Pancreas (tissue), 10 donors: ENCODE measurements at regions not wholly inside any gene's neighbourhood (a gene's known extent, or its start where the extent isn't known, plus 50 kb on each side); places are given as distances from the start of the nearest gene placed in this dataset.

Source experiments
- ATAC-seq, 4 donors: fragments of 200-7000 bp; cut with Tn5 transposase; one replicate each; pipeline versions ENCODE4 v1.8.0 to v1.9.1; 2020; ENCODE audit warnings: mild to moderate bottlenecking in 4 of 4, moderate library complexity in 4 of 4
- DNase-seq, 6 donors: peaks; one replicate each; pipeline ENCODE4 v3.0.0-alpha.2; 2020
- FAIRE-seq: peaks from 2 replicates; lab custom pipeline; 2012; peaks lifted over from hg19 to GRCh38; lab: Jason Lieb, UNC
- H3K27ac ChIP-seq, 4 donors: fragments of 200-600 bp; sonication (generic); 1 replicate in 3 of 4; 2 replicates in 1 of 4; pipeline versions ENCODE4 v1.5.0 to v1.8.0; 2020
- H3K27me3 ChIP-seq, 4 donors: fragments of 200-600 bp; one replicate each; pipeline ENCODE4 v1.8.0; 2021
- H3K36me3 ChIP-seq, 3 donors: fragments of 200-600 bp; sonication (generic) in 1 of 3; one replicate each; pipeline versions ENCODE4 v1.5.0 to v1.8.0; 2020 to 2021
- H3K4me1 ChIP-seq, 3 donors: fragments of 200-600 bp; one replicate each; pipeline ENCODE4 v1.8.0; 2021
- H3K4me3 ChIP-seq, 4 donors: fragments of 200-600 bp; sonication (generic) in 2 of 4; one replicate each; pipeline versions ENCODE4 v1.5.0 to v1.8.0; 2020 to 2021
- H3K9me3 ChIP-seq, 4 donors: fragments of 200-600 bp; one replicate each; pipeline ENCODE4 v1.8.0; 2021
- WGBS, 2 donors: extraction: QIAGEN DNeasy Blood & Tissue Kit; methylation state at CpG; one replicate each; pipeline ENCODE4 v1.1.7; 2013; 5-methylcytosine and 5-hydroxymethylcytosine counted together
- intact Hi-C, 3 donors: fragments of 100-400 bp; cut with DNase I; formaldehyde crosslinking; loops; one replicate each; pipeline versions ENCODE4 v1.11.1 to v1.14.2; 2022
- TF ChIP-seq, protein P1 (sequence below), 4 donors: fragments of 200-600 bp; sonication (generic) in 3 of 4; IDR thresholded peaks; one replicate each; pipeline versions ENCODE4 v1.5.0 to v1.8.0; 2021; ENCODE audit warnings: antibody characterized with exemption in 4 of 4
- donor health status: healthy with polysubstance abuse.
- donor health status: DM: no; HTN: no; CAD: no; lungs with moderate emphysema.
- donor health status: DM: no; HTN: no; CAD: no.
- donor health status: control.
- donor health status: control.
- donor health status: Bipolar disorder and iron deficiency.
- donor health status: DM: yes; HTN: yes; CAD: no.
- donor health status: DM: no; HTN: no; CAD: no.
- donor health status: DM: no; HTN: no; CAD: no.
- donor health status: DM: yes; HTN: yes; CAD: no.

GRCh38 chr22:25489947-25490346 is 74.5 kb upstream of the GRK3 start:
- DNase-seq (no peak), ATAC-seq (no peak), FAIRE-seq (no peak)
- intact Hi-C loops, result no loop called here
- Histone ChIP-seq H3K27me3 (no peaks in the 10 kb centered on the region), H3K9me3 (no peaks in the 10 kb centered on the region), H3K4me1 (peaks cover 0 to 4% (median 0%) of the 10 kb centered on the region in 3 donors), H3K27ac (peak overlapping the region in 1 of 4 donors; percentile 23), H3K36me3 (no peaks in the 10 kb centered on the region), H3K4me3 (no peak overlapping the region)
- TF ChIP-seq, protein P1, sequence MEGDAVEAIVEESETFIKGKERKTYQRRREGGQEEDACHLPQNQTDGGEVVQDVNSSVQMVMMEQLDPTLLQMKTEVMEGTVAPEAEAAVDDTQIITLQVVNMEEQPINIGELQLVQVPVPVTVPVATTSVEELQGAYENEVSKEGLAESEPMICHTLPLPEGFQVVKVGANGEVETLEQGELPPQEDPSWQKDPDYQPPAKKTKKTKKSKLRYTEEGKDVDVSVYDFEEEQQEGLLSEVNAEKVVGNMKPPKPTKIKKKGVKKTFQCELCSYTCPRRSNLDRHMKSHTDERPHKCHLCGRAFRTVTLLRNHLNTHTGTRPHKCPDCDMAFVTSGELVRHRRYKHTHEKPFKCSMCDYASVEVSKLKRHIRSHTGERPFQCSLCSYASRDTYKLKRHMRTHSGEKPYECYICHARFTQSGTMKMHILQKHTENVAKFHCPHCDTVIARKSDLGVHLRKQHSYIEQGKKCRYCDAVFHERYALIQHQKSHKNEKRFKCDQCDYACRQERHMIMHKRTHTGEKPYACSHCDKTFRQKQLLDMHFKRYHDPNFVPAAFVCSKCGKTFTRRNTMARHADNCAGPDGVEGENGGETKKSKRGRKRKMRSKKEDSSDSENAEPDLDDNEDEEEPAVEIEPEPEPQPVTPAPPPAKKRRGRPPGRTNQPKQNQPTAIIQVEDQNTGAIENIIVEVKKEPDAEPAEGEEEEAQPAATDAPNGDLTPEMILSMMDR (IDR thresholded peaks at IDR 0.05), result no peak
- 84 to 89% methylated on average over 1 of the region's 1 CpG for WGBS, 2 donors

DNA sequence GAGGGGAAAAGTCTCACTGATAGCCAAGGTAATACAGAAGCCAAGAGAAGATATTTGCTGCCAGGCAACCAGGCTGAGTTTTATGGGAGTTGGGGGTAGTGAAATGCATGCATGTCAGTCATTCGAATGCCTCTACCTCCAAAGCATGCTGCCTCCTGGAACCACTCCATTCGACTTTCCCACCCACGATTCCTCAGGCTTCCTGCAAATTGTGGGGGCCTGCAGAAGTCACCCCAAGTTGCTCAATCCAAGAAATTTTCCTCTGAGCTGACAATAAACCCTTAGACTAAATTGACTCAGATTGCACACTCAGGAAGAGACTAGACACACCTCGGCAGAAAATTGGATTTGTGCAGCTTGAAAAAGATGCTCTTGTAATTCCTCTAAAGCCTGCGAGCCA is 73.6 kb upstream of the GRK3 start:
- 76 to 77% methylated on average over 5 of the region's 5 CpGs for WGBS, 2 donors

DNA sequence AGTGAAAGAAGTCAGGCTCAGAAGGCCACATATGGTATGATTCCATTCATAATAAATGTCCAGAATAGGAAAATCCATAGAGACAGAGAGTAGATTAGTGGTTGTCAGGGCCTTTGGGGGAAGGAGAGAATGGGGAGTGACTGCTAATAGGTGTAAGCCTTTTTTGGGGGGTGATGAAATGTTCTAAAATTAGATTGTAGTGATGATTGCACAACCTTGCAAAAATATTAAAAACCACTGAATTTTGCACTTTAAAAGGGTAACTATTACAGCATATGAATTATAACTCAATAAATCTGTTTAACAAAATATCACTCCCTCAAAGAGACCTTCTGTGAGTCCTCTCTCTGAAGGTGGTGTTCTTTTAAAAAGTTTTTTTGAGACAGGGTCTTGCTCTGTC is 72.3 kb upstream of the GRK3 start:
- H3K27me3 ChIP-seq, result no peaks in the 10 kb centered on the region
- TF ChIP-seq, protein P1 (IDR thresholded peaks at IDR 0.05), result no peak
- ATAC-seq, result no peak
- no peak overlapping the region for H3K4me3 ChIP-seq
- peak overlapping the region in 1 of 4 donors; percentile 4 for H3K27ac ChIP-seq
- no peak for FAIRE-seq
- intact Hi-C loops, result no loop called here
- no peak for DNase-seq
- peaks cover 0 to 4% (median 0%) of the 10 kb centered on the region in 3 donors for H3K4me1 ChIP-seq
- H3K36me3 ChIP-seq, result no peaks in the 10 kb centered on the region
- H3K9me3 ChIP-seq, result no peaks in the 10 kb centered on the region

More for the DNA sequence above, 73.6 kb upstream of the GRK3 start:
- no peak overlapping the region for H3K27ac ChIP-seq
- intact Hi-C loops, result no loop called here
- ATAC-seq (no peak), FAIRE-seq (no peak), DNase-seq (no peak)
- no peak overlapping the region for H3K4me3 ChIP-seq
- H3K4me1 ChIP-seq, result peaks cover 0 to 4% (median 0%) of the 10 kb centered on the region in 3 donors
- no peaks in the 10 kb centered on the region for H3K36me3 ChIP-seq
- TF ChIP-seq, protein P1 (IDR thresholded peaks at IDR 0.05), result no peak
- no peaks in the 10 kb centered on the region for H3K27me3 ChIP-seq
- no peaks in the 10 kb centered on the region for H3K9me3 ChIP-seq

DNA sequence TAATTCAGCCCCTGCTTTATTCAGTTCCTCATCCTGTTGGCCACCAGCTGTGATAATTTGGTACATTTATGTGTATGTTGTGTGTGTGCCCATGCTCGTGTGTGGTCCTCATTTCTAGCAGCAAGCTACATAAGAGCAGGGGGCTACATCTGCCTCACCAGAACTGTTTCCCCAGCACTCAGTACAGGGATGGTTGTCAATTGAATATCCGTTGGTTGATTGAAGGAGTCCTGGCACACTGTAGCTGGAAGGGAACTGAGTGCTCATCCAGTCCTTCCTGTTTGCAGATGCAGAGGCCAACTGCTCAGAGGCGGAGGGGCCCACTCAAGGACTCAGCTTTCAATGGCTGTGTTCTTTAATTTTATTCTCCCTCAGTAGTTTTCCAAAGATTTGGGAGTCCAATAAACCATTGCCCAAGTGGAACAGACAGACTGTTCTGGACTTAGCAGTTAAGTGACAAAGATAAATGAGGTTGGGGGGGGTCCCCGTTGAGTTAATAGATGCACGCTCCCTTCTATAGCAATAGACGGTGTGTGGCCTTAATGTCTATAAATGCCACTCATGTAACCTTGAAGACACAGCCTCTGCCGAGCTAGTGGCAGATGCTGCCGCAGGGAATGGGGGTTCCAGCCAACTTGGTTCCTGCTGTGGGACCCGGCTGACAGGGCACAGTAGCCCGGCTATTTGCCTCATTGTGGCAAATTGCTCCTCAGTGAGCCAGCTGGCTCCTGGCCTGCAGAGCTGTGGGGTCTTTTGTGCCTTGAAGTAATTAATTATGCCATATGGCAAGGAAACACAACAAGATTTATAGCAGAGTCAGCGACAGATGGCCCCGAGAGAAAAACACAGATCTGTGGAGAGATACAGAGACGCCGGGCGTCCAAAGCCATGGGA is 71.4 kb upstream of the GRK3 start:
- intact Hi-C loops, result no loop called here
- FAIRE-seq (no peak), DNase-seq (peak in 3 of 6 donors; percentile 23 to 54 (median 32)), ATAC-seq (peak in 2 of 4 donors; percentile 59 to 60)
- Histone ChIP-seq H3K27me3 (no peaks in the 10 kb centered on the region), H3K36me3 (no peaks in the 10 kb centered on the region), H3K4me3 (no peak overlapping the region), H3K4me1 (peaks cover 0 to 4% (median 0%) of the 10 kb centered on the region in 3 donors), H3K9me3 (no peaks in the 10 kb centered on the region), H3K27ac (peak overlapping the region in 1 of 4 donors; percentile 4)
- TF ChIP-seq, protein P1 (IDR thresholded peaks at IDR 0.05), result no peak
- WGBS, 2 donors, result 32 to 44% methylated on average over 15 of the region's 15 CpGs

DNA sequence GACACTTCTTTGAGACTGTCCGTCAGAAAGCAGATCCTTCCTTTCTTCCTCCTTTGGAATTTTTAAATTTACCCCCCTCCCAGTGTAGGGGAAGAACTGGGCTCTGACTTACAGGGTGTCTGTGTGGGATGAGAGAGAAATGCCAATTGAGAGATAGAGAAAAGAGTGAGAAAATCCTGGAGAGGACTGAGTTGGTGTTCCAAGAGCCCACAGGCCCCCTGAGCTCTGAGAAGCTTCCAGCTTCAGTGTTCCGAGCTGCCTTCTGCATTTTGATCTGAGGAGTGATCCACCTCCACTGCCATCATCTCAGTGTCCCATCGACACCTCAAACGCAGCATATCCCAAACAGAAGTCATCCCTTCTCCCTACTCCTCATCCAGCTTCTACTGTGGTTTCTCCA is 70.7 kb upstream of the GRK3 start:
- Histone ChIP-seq H3K27ac (no peak overlapping the region), H3K4me1 (peaks cover 0 to under 1% (median 0%) of the 10 kb centered on the region in 3 donors), H3K27me3 (no peaks in the 10 kb centered on the region), H3K36me3 (no peaks in the 10 kb centered on the region), H3K9me3 (no peaks in the 10 kb centered on the region), H3K4me3 (no peak overlapping the region)
- intact Hi-C loops, result no loop called here
- no peak for FAIRE-seq
- 65 to 69% methylated on average over 4 of the region's 4 CpGs for WGBS, 2 donors
- no peak for ATAC-seq
- TF ChIP-seq, protein P1 (IDR thresholded peaks at IDR 0.05), result no peak
- DNase-seq, result no peak
